ENCODE measurements at regions not wholly inside any gene's neighbourhood (a gene's known extent, or its start where the extent isn't known, plus 50 kb on each side); places are given as distances from the start of the nearest gene placed in this dataset.
"Not testable (repeated sequence)": the region's sequence is repeated elsewhere in the genome, so short reads cannot be mapped to it uniquely, and the experiment has no call there.

DNA sequence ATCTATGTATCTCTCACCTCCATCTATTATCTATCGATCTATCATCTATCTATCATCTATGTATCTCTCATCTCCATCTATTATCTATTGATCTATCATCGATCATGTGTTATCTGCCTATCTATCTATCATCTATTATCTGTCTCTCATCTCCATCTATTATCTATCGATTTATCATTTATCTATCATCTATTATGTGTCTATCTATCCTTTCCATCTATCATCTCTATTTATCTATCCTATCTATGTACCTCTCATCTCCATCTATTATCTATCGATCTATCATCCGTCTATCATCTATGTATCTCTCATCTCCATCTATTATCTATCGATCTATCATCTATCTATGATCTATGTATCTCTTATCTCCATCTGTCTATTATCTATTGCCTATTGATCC, 188.1 kb downstream of the ASMT start:
- H3K4me3 ChIP-seq (ENCODE audit: low read length): no peak overlapping the region
- TF ChIP-seq, protein P1, sequence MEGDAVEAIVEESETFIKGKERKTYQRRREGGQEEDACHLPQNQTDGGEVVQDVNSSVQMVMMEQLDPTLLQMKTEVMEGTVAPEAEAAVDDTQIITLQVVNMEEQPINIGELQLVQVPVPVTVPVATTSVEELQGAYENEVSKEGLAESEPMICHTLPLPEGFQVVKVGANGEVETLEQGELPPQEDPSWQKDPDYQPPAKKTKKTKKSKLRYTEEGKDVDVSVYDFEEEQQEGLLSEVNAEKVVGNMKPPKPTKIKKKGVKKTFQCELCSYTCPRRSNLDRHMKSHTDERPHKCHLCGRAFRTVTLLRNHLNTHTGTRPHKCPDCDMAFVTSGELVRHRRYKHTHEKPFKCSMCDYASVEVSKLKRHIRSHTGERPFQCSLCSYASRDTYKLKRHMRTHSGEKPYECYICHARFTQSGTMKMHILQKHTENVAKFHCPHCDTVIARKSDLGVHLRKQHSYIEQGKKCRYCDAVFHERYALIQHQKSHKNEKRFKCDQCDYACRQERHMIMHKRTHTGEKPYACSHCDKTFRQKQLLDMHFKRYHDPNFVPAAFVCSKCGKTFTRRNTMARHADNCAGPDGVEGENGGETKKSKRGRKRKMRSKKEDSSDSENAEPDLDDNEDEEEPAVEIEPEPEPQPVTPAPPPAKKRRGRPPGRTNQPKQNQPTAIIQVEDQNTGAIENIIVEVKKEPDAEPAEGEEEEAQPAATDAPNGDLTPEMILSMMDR (conservative IDR thresholded peaks at IDR 0.05; ENCODE audit: low read length): no peak
- DNase-seq (ENCODE audit: low read depth): no peak

DNA sequence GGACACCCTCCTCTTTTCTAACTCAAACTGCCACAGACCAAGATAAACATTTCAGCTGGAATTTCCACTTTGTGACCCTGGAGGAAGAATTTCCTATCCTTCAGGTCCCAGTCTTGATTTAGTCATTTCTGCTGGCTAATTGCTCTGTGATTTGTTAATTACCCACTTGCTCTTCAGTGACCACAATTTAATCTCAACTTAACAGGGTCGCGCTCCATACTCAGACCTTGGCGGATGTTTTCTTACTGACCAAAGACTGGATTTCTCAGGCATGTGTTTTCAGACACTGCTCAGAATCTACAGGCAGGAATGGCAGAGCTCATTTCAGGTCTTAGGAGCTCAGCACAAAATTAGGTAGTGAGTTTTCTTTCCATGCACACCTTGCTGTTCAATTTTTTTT, 188.9 kb downstream of the ASMT start:
- TF ChIP-seq, protein P1 (conservative IDR thresholded peaks at IDR 0.05; ENCODE audit: low read length): no peak
- no peak for DNase-seq (ENCODE audit: low read depth)
- no peak overlapping the region for H3K4me3 ChIP-seq (ENCODE audit: low read length)

DNA sequence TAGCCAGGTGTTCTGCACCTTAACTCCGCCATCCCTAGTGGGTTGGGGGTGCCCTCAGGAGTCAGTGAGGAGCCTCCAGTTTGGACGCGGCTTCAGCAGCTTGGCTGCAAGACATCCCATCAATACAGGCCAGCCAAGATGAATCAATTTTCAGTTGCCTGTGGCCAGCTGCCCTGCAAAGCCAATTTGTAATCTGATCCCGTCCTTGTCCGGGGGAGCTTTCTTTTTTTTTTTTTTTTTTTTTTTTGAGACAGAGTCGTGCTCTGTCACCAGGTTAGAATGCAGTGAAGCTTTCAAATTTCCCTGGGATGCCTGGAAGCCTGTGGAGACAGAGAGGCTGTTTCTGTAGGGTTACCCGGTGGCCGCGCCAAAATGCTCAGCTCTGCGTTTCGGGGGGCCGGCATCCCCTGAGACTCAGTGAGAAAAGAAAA, 192.5 kb downstream of the ASMT start:
- no peak overlapping the region for H3K4me3 ChIP-seq (ENCODE audit: low read length)
- TF ChIP-seq, protein P1 (conservative IDR thresholded peaks at IDR 0.05; ENCODE audit: low read length): no peak
- DNase-seq (ENCODE audit: low read depth): peak; percentile 37

DNA sequence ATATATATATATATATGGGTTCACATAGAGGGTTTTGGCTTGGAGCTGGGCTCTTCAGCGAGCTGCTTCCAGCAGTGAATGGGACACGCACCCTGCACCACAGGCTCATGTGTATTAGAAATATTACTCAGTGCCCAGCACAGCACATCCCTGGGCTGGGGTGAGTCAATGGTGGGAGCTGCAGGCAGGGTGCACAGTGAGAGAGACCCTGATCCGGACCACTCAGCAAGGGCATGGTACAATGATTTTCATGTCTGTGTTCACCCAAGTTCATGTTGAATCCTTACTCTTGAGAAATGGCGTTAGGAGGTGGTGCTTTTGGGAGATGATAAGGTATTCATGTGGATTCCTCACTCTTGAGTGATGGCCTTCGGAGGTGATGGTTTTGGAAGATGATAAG, 194.7 kb downstream of the ASMT start:
- TF ChIP-seq, protein P1 (conservative IDR thresholded peaks at IDR 0.05; ENCODE audit: low read length): no peak
- DNase-seq (ENCODE audit: low read depth): no peak
- no peak overlapping the region for H3K4me3 ChIP-seq (ENCODE audit: low read length)

DNA sequence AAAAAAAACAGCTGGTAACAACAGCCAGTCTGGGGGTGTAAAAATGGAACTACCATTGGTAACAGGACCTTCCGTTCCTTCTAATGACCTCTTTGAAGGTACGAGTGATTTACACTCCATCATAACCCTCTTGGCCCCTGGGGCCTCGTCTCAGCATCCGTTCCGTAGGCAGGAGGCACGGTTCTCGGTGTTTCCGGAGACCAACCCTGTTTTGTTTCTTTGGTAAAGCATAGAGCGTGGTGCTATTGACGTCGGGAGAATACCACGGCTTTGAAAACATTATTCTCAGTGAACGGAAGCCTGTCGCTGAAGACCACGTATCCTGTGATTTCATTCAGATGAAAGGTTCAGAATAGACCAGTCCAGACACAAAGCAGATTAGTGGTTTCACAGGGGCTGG, 198.9 kb downstream of the ASMT start:
- no peak overlapping the region for H3K4me3 ChIP-seq (ENCODE audit: low read length)
- TF ChIP-seq, protein P1 (conservative IDR thresholded peaks at IDR 0.05; ENCODE audit: low read length): no peak
- no peak for DNase-seq (ENCODE audit: low read depth)

DNA sequence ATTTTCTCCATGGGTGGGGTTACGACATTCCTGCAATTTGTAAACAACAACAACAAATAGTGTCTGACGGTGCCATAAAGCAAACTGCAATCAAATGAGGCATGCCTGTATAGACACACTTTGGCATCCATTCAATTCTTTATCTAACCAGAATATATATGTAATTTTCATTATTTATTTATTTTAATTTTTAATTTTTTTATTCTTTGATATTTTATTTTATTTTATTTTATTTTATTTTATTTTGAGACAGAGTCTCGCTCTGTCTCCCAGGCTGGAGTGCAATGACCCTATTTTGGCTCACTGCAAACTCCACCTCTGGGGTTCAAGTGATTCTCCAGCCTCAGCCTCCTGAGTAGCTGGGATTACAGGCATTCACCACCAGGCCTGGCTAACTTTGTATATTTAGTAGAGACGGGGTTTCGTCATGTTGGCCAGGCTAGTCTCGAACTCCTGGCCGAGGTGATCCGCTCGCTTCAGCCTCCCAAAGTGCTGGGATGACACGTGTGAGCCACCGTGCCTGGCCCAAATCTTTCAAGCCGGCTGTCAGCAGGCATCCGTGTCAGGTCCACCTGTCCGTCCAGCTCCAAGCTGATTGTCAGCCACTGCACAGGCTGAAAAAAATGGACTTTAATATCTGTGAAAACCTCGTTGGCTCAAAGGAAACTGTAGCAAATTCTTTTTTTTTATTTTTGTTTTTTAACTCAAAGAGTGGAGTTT, 200.8 kb downstream of the ASMT start:
- DNase-seq (ENCODE audit: low read depth): no peak

DNA sequence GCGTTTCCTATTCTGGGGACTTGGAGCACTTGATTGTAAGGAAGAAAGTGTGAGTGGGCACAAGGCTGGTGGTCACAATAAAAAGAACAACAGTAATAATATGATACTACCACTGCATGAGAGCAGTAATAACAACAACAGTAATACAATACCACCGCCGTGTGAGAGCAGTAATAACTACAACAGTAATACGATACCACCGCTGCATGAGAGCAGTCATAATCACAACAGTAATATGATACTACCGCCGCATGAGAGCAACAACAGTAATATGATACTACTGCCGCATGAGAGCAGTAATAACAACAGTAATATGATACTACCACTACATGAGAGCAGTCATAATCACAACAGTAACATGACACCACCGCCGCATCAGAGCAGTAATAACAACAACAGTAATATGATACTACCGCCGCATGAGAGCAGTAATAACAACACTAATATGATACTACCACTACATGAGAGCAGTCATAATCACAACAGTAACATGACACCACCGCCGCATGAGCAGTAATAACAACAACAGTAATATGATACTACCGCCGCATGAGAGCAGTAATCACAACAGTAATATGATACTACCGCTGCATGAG, 201.6 kb downstream of the ASMT start:
- not testable (repeated sequence) for H3K4me3 ChIP-seq (ENCODE audit: low read length); DNase-seq (ENCODE audit: low read depth)

More for the DNA sequence above, 200.8 kb downstream of the ASMT start:
- TF ChIP-seq, protein P1 (conservative IDR thresholded peaks at IDR 0.05; ENCODE audit: low read length): no peak
- H3K4me3 ChIP-seq (ENCODE audit: low read length): no peak overlapping the region

Data from AG10803 (cell line).